DND-41 (cell line): ENCODE measurements at regions not wholly inside any gene's neighbourhood (a gene's known extent, or its start where the extent isn't known, plus 50 kb on each side); places are given as distances from the start of the nearest gene placed in this dataset.

Experiments used
- CTCF ChIP-seq: IDR thresholded peaks from 2 replicates; pipeline ENCODE4 v1.5.1; 2012; ENCODE audit warnings: borderline replicate concordance, low read length, moderate library complexity, mild to moderate bottlenecking; ENCODE audit not compliant: poor library complexity, severe bottlenecking; ENCODE audit errors: extremely low read depth
- EZH2 ChIP-seq: IDR thresholded peaks from 3 replicates; pipeline ENCODE4 v1.6.1; 2012; ENCODE audit warnings: borderline replicate concordance, low read depth, mild to moderate bottlenecking, moderate library complexity, low read length, inconsistent platforms; ENCODE audit not compliant: severe bottlenecking

GRCh38 chr18:4831127-4831526 lies 365.9 kb downstream of the AKAIN1 start:
- no peak for TF ChIP-seq CTCF
- TF ChIP-seq EZH2, result no peak
